Activated CD8-positive, alpha-beta memory T cell treated with anti-CD3 and anti-CD28 coated beads, Interleukin-2, amount 10 ng/mL, durations not matched to agents 7 days and 5 days (primary cell): ENCODE measurements at regions not wholly inside any gene's neighbourhood (a gene's known extent, or its start where the extent isn't known, plus 50 kb on each side); places are given as distances from the start of the nearest gene placed in this dataset.
"Not testable (repeated sequence)": the region's sequence is repeated elsewhere in the genome, so short reads cannot be mapped to it uniquely, and the experiment has no call there.

Experiments
- ATAC-seq: fragments of 150-1000 bp; cut with Tn5 transposase; one replicate; pipeline ENCODE4 v1.10.0; 2021; ENCODE audit warnings: moderate library complexity
- CTCF ChIA-PET: fragments of 350-600 bp; sonication (Branson Sonifier 250); formaldehyde crosslinking; loops from one replicate; lab custom pipeline; 2021; ENCODE audit warnings: antibody characterized with exemption; lab: Charles Lee
- DNase-seq: peaks from one replicate; pipeline ENCODE4 v3.0.0-alpha.2; 2020
- H3K27ac Mint-ChIP-seq: one replicate; pipeline ENCODE4 v1.8.0; 2021; ENCODE audit warnings: mild to moderate bottlenecking, mixed read lengths
- H3K27me3 Mint-ChIP-seq: one replicate; pipeline ENCODE4 v1.8.0; 2021; ENCODE audit warnings: mixed read lengths
- H3K36me3 Mint-ChIP-seq: one replicate; pipeline ENCODE4 v1.8.0; 2021; ENCODE audit warnings: mild to moderate bottlenecking, mixed read lengths
- H3K4me1 Mint-ChIP-seq: one replicate; pipeline ENCODE4 v1.8.0; 2021; ENCODE audit warnings: mixed read lengths
- H3K4me3 Mint-ChIP-seq: one replicate; pipeline ENCODE4 v1.8.0; 2021; ENCODE audit warnings: mild to moderate bottlenecking, moderate library complexity, mixed read lengths
- H3K9me3 Mint-ChIP-seq: one replicate; pipeline ENCODE4 v1.8.0; 2022; ENCODE audit warnings: low read depth, mixed read lengths

DNA sequence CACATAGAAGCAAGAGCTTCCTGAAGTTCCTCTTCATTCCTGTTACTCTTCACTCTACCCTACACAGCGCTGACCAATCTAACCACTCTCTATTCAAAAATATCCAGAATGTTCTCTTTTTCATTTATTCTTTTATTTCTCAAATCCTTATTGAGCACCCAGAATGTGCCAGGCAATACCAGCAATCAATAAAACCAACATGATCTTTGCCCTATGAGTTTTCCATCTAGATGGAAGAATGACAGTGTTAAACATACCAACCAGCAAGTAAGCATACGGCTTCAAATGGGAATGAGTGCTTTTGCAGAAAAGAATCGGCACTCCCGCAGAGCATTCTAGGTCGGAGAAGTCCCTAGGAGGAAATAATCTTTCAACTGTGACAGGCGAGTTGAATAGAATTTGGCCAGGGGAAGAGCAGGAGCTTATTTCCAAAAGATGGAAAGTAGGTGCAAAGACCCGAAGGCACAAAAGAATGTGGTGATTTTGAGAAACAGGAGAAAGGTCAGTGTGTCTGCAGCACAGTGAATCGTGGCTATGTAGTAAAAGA lies 217.8 kb upstream of the MEIS1 start:
- H3K9me3 Mint-ChIP-seq = no peaks in the 10 kb centered on the region
- no peaks in the 10 kb centered on the region for H3K4me1 Mint-ChIP-seq
- H3K27me3 Mint-ChIP-seq = no peaks in the 10 kb centered on the region
- no peaks in the 10 kb centered on the region for H3K36me3 Mint-ChIP-seq
- CTCF ChIA-PET = no interaction called here
- no peak for DNase-seq
- ATAC-seq = no peak
- H3K27ac Mint-ChIP-seq = no peak overlapping the region
- no peak overlapping the region for H3K4me3 Mint-ChIP-seq

DNA sequence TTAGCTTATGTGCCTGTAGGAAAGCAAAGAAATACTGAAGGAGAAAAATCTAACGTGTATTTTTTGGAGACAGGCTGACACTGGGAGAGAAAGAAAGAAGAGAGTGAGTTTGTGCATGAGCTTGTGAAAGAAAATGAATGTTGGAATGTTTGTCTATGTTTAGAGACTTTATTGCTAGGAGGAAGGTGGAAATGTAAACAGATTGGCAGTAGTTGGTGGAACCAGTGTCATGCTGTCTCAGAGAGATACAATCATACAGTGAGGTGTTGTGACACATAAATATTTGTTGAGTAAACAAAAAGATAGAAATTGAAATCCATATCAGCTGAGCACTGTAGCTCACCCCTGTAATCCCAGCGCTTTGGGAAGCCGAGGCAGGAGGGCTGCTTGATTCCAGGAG lies 222.2 kb upstream of the MEIS1 start:
- ATAC-seq (no peak), DNase-seq (no peak)
- H3K9me3 Mint-ChIP-seq = no peaks in the 10 kb centered on the region
- no peaks in the 10 kb centered on the region for H3K36me3 Mint-ChIP-seq
- CTCF ChIA-PET = no interaction called here
- H3K27ac Mint-ChIP-seq = no peak overlapping the region
- no peaks in the 10 kb centered on the region for H3K4me1 Mint-ChIP-seq
- no peaks in the 10 kb centered on the region for H3K27me3 Mint-ChIP-seq
- H3K4me3 Mint-ChIP-seq = no peak overlapping the region

- Mint-ChIP-seq H3K4me1 (no peaks in the 10 kb centered on the region), H3K36me3 (no peaks in the 10 kb centered on the region), H3K27ac (no peak overlapping the region), H3K4me3 (no peak overlapping the region), H3K27me3 (no peaks in the 10 kb centered on the region), H3K9me3 (peaks cover 6% of the 10 kb centered on the region)
- CTCF ChIA-PET = no interaction called here
- DNase-seq = no peak
- no peak for ATAC-seq
Observed at GRCh38 chr2:66202586-66202985, 232.3 kb upstream of the MEIS1 start.

DNA sequence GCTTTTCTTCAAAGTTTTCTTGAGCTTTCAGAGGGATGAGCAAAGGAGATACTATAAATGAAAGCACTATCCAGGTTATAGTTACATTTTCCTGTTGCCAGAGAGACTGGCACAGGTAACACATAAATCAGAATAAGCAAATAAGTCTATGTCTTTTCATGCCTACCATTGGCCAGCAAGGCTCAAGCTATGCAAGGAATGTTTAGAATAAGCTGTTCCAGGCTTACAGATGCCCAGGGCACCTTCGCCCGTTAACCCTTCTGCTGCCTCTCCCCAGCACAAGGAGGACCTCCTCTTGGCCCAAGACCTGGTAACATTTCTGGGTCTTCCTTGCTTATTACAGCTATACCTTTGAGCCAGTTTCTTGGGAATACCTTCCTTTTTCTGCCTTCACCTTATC lies 233.7 kb upstream of the MEIS1 start:
- CTCF ChIA-PET = no interaction called here
- no peak for ATAC-seq
- Mint-ChIP-seq H3K4me1 (no peaks in the 10 kb centered on the region), H3K4me3 (no peak overlapping the region), H3K36me3 (no peaks in the 10 kb centered on the region), H3K27ac (no peak overlapping the region), H3K9me3 (peaks cover 8% of the 10 kb centered on the region), H3K27me3 (no peaks in the 10 kb centered on the region)
- DNase-seq = no peak

GRCh38 chr2:66198873-66199272 lies 236.1 kb upstream of the MEIS1 start:
- H3K9me3 Mint-ChIP-seq = peaks cover 4% of the 10 kb centered on the region

DNA sequence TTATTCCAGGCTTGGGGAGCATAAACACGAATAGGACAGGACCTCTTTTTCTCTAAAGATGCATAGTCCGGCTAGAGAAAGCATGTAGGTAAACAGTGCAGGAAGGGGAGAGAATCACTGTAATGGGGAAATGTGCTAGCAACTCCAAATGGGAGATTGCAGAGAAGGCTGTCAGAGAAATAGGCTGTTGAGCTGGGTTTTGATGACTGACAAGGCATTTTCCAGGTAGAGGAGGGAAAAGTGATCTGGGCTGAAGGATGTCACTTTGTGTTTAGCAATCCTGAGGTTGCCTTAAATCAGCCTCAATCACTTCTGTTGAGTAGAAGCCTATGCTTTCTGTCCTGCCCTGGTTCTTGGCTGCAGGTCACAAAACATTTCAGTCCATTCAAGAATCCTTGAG lies 242.0 kb upstream of the MEIS1 start:
- DNase-seq (no peak), ATAC-seq (no peak)
- Mint-ChIP-seq H3K4me1 (no peaks in the 10 kb centered on the region), H3K4me3 (no peak overlapping the region), H3K36me3 (no peaks in the 10 kb centered on the region), H3K27me3 (no peaks in the 10 kb centered on the region), H3K9me3 (peaks cover 5% of the 10 kb centered on the region), H3K27ac (no peak overlapping the region)
- CTCF ChIA-PET = no interaction called here

More at GRCh38 chr2:66198873-66199272, 236.1 kb upstream of the MEIS1 start:
- no peak for DNase-seq
- CTCF ChIA-PET = no interaction called here
- Mint-ChIP-seq H3K36me3 (no peaks in the 10 kb centered on the region), H3K4me1 (no peaks in the 10 kb centered on the region), H3K27ac (no peak overlapping the region), H3K4me3 (no peak overlapping the region), H3K27me3 (no peaks in the 10 kb centered on the region)
- no peak for ATAC-seq

GRCh38 chr2:66191311-66191710 lies 243.6 kb upstream of the MEIS1 start:
- H3K9me3 Mint-ChIP-seq = peaks cover 4% of the 10 kb centered on the region
- no peaks in the 10 kb centered on the region for H3K36me3 Mint-ChIP-seq
- CTCF ChIA-PET = no interaction called here
- H3K27ac Mint-ChIP-seq = no peak overlapping the region
- no peaks in the 10 kb centered on the region for H3K27me3 Mint-ChIP-seq
- ATAC-seq (no peak), DNase-seq (no peak)
- no peaks in the 10 kb centered on the region for H3K4me1 Mint-ChIP-seq
- H3K4me3 Mint-ChIP-seq = no peak overlapping the region

- no peaks in the 10 kb centered on the region for H3K4me1 Mint-ChIP-seq
- ATAC-seq (no peak), DNase-seq (no peak)
- peaks cover 4% of the 10 kb centered on the region for H3K9me3 Mint-ChIP-seq
- no peaks in the 10 kb centered on the region for H3K27me3 Mint-ChIP-seq
- no peak overlapping the region for H3K27ac Mint-ChIP-seq
- CTCF ChIA-PET = no interaction called here
- no peak overlapping the region for H3K4me3 Mint-ChIP-seq
- no peaks in the 10 kb centered on the region for H3K36me3 Mint-ChIP-seq
Observed at GRCh38 chr2:66189553-66189952, 245.4 kb upstream of the MEIS1 start.

- Mint-ChIP-seq H3K27me3 (no peaks in the 10 kb centered on the region), H3K27ac (no peak overlapping the region), H3K4me3 (no peak overlapping the region), H3K36me3 (no peaks in the 10 kb centered on the region), H3K9me3 (peaks cover 2% of the 10 kb centered on the region), H3K4me1 (no peaks in the 10 kb centered on the region)
- CTCF ChIA-PET = no interaction called here
- DNase-seq = no peak
- ATAC-seq = no peak
Observed at GRCh38 chr2:66186537-66186936, 248.4 kb upstream of the MEIS1 start.

DNA sequence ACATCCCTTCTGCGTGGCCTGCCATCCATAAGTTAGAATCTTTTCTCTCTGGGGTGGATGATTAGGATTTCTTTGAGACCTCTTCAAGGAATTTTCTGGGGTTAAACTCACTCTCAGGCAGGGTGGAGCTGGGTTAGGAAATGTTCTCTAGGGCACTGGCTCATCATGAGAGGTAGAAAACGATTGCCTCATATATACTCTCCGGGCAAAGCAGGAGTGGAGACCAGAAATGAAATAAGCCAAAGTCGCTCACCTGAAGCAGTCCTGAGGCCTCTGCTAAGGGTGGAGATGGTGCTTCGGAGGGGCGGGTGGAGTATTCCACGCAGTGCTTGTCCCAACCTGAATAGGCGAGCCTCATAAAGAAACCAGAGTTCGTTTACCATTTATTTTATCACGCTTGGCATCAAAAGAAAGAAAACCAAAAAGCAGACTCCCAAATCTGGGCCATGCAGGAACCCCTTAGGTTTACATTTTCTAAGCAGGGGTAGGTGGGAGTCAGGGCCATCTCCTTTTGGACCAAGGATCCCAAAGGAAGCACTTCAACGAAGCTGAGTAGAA lies 249.3 kb upstream of the MEIS1 start:
- Mint-ChIP-seq H3K4me3 (no peak overlapping the region), H3K27ac (no peak overlapping the region), H3K36me3 (no peaks in the 10 kb centered on the region), H3K4me1 (no peaks in the 10 kb centered on the region), H3K9me3 (no peaks in the 10 kb centered on the region), H3K27me3 (no peaks in the 10 kb centered on the region)
- CTCF ChIA-PET = no interaction called here
- ATAC-seq (no peak), DNase-seq (no peak)

DNA sequence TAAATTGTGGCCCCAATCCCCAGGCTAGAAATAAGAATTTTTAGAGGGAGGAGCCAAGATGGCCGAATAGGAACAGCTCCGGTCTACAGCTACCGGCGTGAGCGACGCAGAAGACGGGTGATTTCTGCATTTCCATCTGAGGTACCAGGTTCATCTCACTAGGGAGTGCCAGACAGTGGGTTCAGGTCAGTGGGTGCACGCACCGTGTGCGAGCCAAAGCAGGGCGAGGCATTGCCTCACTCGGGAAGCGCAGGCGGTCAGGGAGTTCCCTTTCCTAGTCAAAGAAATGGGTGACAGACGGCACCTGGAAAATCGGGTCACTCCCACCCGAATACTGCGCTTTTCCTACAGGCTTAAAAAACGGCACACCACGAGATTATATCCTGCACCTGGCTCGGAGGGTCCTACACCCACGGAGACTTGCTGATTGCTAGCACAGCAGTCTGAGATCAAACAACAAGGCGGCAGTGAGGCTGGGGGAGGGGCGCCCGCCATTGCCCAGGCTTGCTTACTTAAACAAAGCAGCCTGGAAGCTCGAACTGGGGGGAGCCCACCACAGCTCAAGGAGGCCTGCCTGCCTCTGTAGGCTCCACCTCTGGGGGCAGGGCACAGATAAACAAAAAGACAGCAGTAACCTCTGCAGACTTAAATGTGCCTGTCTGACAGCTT lies 257.7 kb upstream of the MEIS1 start:
- H3K27me3 Mint-ChIP-seq, H3K4me1 Mint-ChIP-seq, ATAC-seq, CTCF ChIA-PET, H3K4me3 Mint-ChIP-seq, H3K27ac Mint-ChIP-seq, H3K9me3 Mint-ChIP-seq, DNase-seq, H3K36me3 Mint-ChIP-seq: not testable (repeated sequence)

DNA sequence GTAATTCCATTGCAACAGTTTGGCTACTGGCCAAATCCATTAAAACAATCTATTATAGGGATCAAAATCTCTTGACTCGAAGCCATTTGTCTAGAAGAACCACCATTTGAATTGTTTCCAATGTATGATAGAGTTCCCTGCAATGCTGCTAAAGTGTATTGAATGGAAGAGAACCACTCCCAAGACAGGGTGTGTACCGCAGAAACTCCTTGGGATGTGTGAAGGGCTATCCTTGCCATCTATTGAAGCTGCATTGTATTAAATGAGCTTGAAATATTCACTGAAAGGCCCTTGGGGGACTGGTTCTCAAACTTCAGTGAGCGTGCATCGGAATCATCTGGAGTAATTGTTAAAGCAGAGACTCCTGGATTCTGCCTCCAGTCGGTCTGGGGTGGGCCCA lies 260.4 kb upstream of the MEIS1 start:
- H3K4me1 Mint-ChIP-seq = no peaks in the 10 kb centered on the region
- H3K27me3 Mint-ChIP-seq = no peaks in the 10 kb centered on the region
- H3K36me3 Mint-ChIP-seq = no peaks in the 10 kb centered on the region
- H3K27ac Mint-ChIP-seq = no peak overlapping the region
- H3K4me3 Mint-ChIP-seq = no peak overlapping the region
- no peak for DNase-seq
- CTCF ChIA-PET = no interaction called here
- H3K9me3 Mint-ChIP-seq = no peaks in the 10 kb centered on the region
- ATAC-seq = no peak

DNA sequence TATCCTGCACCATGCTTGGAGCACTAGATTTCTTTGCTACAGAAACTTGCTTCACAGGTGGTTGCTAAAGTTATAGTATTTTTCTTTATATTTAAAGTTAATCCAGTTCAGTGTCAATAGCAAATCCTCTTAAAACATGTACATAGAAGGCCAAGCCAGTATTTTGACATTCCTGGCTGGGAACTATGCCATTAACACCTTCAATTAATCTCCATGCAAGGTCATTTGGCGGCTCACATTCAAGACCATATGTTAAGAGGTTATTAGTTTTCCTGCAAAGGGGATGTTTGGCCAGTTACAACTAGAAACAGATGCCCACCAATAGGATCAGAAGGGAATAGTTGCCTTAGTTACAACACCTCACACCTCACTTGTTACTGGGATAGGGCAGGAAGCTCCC lies 261.3 kb upstream of the MEIS1 start:
- H3K9me3 Mint-ChIP-seq = no peaks in the 10 kb centered on the region
- H3K27me3 Mint-ChIP-seq = no peaks in the 10 kb centered on the region
- no peak overlapping the region for H3K27ac Mint-ChIP-seq
- H3K36me3 Mint-ChIP-seq = no peaks in the 10 kb centered on the region
- H3K4me3 Mint-ChIP-seq = no peak overlapping the region
- no peak for DNase-seq
- CTCF ChIA-PET = no interaction called here
- no peaks in the 10 kb centered on the region for H3K4me1 Mint-ChIP-seq
- ATAC-seq = no peak

- CTCF ChIA-PET = no interaction called here
- ATAC-seq (no peak), DNase-seq (no peak)
- no peaks in the 10 kb centered on the region for H3K4me1 Mint-ChIP-seq
- no peaks in the 10 kb centered on the region for H3K9me3 Mint-ChIP-seq
- H3K27ac Mint-ChIP-seq = no peak overlapping the region
- H3K36me3 Mint-ChIP-seq = no peaks in the 10 kb centered on the region
- H3K27me3 Mint-ChIP-seq = no peaks in the 10 kb centered on the region
- H3K4me3 Mint-ChIP-seq = no peak overlapping the region
Observed at GRCh38 chr2:66171530-66171929, 263.4 kb upstream of the MEIS1 start.
